Fibroblast of villous mesenchyme (primary cell): ENCODE measurements at regions not wholly inside any gene's neighbourhood (a gene's known extent, or its start where the extent isn't known, plus 50 kb on each side); places are given as distances from the start of the nearest gene placed in this dataset.

ENCODE experiments used
- DNase-seq: peaks from one replicate; pipeline ENCODE4 v3.0.0-alpha.2; 2010; ENCODE audit warnings: low read depth
- H3K4me3 ChIP-seq: 2 replicates; pipeline ENCODE4 v1.5.1; 2011; ENCODE audit warnings: low read depth, mild to moderate bottlenecking, low read length
- CTCF ChIP-seq: IDR thresholded peaks from 2 replicates; pipeline ENCODE4 v1.5.1; 2012; ENCODE audit warnings: low read depth, mild to moderate bottlenecking, low read length; ENCODE audit not compliant: insufficient read depth

GRCh38 chr2:4381049-4381448 is 677.7 kb downstream of the DCDC2C start:
- no peak for TF ChIP-seq CTCF
- no peak overlapping the region for H3K4me3 ChIP-seq
- no peak for DNase-seq

GRCh38 chr2:4381773-4382172 is 678.4 kb downstream of the DCDC2C start:
- DNase-seq = no peak
- no peak overlapping the region for H3K4me3 ChIP-seq
- TF ChIP-seq CTCF = no peak

DNA sequence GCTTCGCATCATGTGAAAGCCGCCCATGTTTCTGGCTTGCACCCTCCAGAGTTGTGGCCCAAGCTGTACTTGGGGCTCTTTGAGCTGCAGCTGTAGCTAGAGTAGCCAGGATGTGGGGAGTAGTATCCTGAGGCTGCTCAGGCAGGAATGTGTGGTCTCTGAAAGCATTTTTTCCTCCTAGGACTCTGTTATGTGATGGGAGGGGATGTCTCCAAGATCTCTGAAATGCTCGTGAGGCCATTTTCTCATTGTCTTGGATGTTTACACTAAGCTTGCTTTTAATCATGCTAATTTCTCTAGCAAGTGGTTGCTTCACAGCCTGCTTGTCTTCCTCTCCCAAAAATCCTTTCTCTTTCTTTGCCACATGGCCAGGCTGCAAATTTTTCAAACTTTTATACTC is 687.6 kb downstream of the DCDC2C start:
- TF ChIP-seq CTCF = no peak
- no peak for DNase-seq
- H3K4me3 ChIP-seq = no peak overlapping the region

- H3K4me3 ChIP-seq = no peak overlapping the region
- no peak for TF ChIP-seq CTCF
- DNase-seq = no peak
These were observed 701.0 kb downstream of the DCDC2C start for GRCh38 chr2:4404363-4404762.

- no peak overlapping the region for H3K4me3 ChIP-seq
- TF ChIP-seq CTCF = no peak
- DNase-seq = no peak
These were observed 704.9 kb downstream of the DCDC2C start for GRCh38 chr2:4408321-4408720.

- TF ChIP-seq CTCF = no peak
- DNase-seq = no peak
- no peak overlapping the region for H3K4me3 ChIP-seq
These were observed 709.3 kb downstream of the DCDC2C start for GRCh38 chr2:4412637-4413187.

GRCh38 chr2:4415171-4415570 is 711.8 kb downstream of the DCDC2C start:
- H3K4me3 ChIP-seq = no peak overlapping the region
- no peak for DNase-seq
- TF ChIP-seq CTCF = no peak
